HG03135 (cell line): ENCODE measurements at regions not wholly inside any gene's neighbourhood (a gene's known extent, or its start where the extent isn't known, plus 50 kb on each side); places are given as distances from the start of the nearest gene placed in this dataset.

Experiments used
- ATAC-seq: cut with Tn5 transposase; IDR thresholded peaks from one replicate; pipeline ENCODE4 v1.9.1; 2021; ENCODE audit warnings: mild to moderate bottlenecking, moderate library complexity; ENCODE audit not compliant: unreplicated experiment

GRCh38 chr20:50387218-50387995 is 122.8 kb upstream of the PTPN1 start:
- ATAC-seq, result no peak

GRCh38 chr20:50387996-50388332 is 122.2 kb upstream of the PTPN1 start:
- ATAC-seq, result no peak

- no peak for ATAC-seq
These were observed 121.3 kb upstream of the PTPN1 start for GRCh38 chr20:50388733-50389437.

- no peak for ATAC-seq
These were observed 120.8 kb upstream of the PTPN1 start for GRCh38 chr20:50389438-50389807.

- ATAC-seq, result no peak
These were observed 120.1 kb upstream of the PTPN1 start for GRCh38 chr20:50389808-50390684.

GRCh38 chr20:50390685-50391443 is 119.3 kb upstream of the PTPN1 start:
- ATAC-seq, result no peak

GRCh38 chr20:50391444-50392137 is 118.6 kb upstream of the PTPN1 start:
- no peak for ATAC-seq

- ATAC-seq, result no peak
These were observed 117.9 kb upstream of the PTPN1 start for GRCh38 chr20:50392138-50392866.

GRCh38 chr20:50393242-50393641 is 116.9 kb upstream of the PTPN1 start:
- ATAC-seq, result no peak

DNA sequence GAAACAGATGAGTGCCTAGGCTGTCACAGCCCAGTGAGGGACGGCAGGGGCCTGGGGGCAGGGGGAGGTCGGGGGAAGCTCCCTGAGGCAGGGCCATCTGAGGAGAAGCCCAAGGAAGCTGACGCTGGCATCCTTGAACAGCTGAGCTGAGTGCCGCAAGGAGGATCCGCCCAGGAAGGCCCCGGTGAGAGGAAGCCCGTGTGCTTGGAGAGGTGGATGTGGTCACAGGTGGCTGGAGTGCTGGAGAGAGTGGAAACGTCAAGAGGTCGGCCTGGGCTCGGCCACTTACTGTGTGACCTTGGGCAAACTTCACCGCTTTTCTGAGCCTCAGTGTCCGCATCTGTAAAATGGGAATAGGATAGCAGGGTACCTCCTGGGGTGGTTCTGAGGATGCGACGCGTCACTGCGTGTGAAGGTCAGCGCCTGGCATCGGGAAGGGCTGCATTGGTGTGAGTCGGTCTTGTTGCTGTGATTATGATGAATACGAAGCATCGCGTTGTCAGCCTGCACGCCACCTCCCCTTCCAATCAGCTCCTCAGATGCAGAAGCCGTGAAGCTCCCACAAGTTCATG is 116.1 kb upstream of the PTPN1 start:
- no peak for ATAC-seq

DNA sequence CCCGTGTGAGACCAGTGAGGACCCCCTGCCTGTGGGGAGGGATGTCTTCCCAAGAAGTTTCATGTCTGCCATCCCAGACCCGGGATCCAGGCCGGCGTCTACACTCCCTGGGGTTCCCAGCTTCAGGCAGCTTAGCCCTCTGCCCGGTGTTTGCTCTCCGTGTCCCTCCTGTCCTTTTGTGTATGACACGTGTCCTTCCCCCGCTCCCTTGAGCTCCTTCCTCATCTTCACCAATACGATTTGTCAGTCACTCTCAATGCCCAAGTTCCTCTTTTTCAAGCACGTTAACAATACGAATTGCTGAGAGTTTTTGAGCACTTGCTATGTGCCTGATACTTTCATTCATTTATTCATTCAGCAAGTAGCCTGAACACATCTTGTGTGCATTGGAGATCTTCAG is 115.6 kb upstream of the PTPN1 start:
- ATAC-seq, result no peak

DNA sequence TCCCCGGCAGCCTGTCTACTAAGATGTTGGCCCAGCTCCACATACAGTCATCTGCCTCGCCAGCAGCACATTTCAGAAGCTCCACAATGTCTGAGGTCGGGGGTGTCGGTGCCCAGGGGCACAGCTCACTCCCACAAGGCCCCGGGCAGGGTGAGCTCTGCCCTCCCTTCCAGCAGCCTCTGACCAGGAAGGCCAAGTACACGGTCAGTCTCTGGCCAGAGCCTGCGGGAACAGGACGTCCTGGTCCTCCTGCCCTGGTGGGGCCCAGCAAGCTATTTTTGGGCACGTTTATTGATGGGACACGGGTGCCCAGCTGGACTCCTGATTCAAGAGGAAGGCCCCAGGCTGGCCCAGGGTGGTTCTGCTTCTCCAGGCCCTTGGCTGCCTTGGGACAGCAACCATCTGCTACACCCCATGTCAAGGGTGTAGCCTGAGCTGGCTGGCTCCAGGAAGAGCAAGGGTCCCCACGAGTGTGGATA is 114.9 kb upstream of the PTPN1 start:
- no peak for ATAC-seq

DNA sequence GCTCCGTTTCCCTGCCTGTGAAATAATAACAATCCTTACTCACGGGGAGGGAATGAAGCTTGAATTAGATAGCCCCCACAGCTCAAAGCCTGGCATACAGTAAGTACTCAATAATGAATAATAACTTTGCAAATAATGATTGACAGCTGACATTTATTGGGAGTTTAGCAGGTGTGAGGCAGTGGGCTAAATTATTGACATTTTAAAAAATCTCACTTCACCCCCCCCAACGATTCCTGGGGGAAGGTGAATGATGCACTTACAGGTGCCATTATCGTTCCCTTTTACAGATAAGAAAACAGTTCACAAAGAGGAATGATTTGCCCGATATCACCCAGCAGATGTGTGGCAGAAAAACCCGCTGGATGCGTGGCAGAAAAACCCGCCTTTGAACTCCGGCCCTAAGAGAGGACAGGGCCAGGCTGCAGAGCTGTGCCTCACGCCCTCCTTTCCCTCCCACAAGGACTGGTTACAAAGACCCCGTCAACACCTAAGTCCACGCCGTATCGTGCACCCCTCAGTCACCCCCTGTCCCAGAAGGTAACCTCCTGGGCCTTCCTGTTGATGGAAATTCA is 114.2 kb upstream of the PTPN1 start:
- no peak for ATAC-seq

DNA sequence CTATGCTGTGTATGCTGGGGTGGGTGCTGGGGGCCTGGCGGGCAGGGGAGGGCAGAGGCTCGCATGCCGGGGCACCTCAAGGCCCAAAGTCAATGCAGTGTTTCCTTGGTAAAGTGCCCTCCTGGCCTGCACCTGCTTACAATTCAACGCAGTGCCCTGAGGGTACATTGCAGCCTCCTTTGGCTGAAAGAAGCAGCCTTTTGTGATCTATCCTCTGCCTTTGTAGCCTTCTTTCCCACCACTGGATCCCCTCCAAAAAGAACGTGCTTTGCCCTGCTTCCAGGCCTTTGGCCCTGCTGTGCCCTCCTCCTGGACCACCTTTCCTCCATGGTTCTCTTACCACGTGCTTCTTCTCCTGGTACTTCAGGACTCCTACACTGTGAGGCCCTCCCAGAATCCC is 113.6 kb upstream of the PTPN1 start:
- ATAC-seq, result no peak

GRCh38 chr20:50397058-50397457 is 113.1 kb upstream of the PTPN1 start:
- no peak for ATAC-seq

DNA sequence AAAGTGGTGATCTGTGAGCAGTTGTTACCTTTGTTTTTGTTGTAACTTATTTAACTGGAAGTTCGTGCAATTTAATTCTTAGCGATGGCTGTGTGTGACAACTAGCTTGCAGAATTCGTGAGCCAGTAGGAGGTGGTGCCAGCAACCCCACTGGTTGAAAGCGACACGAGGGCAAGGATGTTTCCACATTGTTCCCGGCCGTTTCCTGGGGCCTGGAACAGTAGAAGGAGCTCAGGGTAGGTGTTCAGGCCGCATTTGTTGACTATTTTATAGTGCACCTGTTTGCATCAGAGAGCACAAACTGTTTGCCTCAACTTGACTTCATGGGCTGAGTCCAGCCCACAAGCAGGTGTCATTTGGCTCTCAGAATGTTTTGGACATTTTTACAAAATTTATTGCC is 112.1 kb upstream of the PTPN1 start:
- ATAC-seq, result no peak

DNA sequence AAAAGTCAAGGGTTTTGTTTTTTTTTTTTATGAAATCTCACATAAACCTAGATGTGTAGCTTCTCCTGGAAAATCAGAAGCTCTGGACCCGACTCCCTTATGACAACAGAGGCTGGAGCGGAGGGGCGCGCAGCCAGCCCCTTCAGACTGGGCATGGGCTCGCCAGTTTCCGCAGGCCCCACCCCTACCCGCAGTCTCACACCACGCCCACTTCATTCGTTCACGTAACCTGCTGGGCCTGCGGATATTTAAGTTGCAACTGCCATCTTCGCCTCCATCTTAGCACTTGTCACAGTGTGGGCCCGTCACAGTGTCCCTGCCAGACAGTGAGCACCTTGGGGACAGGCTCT is 111.7 kb upstream of the PTPN1 start:
- ATAC-seq, result no peak

DNA sequence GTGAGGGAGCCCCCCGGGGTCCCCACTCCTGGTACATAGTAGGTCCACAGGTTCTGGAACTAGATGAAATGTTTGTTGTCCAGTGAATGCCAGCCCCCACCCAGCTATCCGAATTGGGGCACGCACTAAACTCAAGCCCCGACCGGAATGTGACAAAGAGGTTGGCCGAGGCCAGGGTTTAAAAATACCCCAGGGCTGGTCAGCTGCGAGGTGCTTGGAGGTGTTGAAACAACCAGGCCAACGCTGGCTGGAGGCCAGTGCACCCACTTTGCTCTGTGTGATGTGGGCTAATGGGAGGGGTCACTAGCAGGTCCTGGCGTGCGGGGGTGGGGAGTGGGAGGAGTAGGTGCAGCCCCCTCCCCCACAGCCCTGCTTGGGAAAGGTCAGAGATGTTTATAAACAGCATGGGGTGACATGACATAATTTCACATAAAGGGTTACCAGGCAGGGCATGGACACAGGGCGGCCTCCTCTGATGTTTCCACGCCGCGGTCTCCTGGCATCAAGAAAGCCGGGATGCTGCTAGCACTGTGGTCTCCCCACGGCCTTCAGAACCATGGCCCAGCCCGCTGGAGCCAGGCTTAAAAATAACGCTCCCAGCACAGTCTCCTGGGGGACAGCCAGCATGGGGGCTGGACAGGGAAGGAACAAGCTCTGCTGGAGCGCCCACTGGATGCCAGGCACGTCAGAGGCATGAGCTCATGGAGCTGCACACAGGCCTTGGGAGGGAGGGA is 111.2 kb upstream of the PTPN1 start:
- no peak for ATAC-seq
